ENCODE measurements at regions not wholly inside any gene's neighbourhood (a gene's known extent, or its start where the extent isn't known, plus 50 kb on each side); places are given as distances from the start of the nearest gene placed in this dataset.

DNA sequence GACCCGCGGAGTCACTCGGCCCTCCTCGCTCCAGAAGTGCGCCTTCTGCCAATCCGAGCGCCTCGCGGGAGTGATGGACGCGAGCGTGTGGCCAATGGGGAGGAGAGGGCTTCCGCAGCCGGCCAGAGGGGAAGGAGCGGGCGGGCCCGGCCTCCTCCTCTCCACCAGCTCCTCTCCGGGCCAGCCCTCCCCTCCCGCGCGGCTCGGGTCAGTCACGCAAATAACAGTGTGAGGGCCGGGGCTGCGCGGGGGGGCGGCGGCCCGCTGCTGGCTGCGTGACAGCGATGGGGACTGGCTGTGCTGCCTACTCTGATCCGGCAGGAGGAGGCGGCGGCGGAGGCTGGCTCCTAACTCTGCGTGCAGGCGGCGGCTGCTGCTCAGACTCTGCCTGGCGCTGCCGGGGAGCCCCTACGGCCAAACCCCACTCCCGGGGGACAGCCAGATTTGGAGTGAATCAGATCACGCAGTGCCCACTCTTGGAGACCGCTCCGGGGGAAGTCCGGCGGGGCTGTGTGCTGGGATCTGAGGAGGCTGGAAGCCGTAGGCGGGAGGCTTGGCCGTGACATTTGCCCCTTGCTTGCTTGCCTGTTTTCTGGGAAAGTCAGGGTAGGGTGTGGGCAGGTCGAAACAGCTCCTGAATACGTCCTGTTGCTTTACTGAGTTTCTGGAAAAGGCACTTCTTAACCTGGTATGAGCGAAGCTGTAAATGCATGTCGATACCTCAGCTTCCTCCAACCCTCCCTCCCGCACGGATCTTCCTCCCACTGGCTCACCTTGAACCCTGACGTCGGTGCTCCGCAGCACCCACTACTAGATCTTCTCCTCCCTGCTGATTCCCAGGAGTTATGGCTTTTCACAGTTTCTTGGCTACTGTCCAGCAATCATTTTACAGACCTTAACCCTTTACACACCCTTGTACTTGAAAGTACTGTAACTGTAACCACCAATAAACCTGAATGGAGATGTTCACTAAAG is 97.9 kb upstream of the SERTAD2 start:
- no peaks in the 10 kb centered on the region for H3K27me3 ChIP-seq (ENCODE audit: control insufficient read depth, insufficient read depth, low read length)
- H3K79me2 ChIP-seq (ENCODE audit: control insufficient read depth, insufficient read depth, low read length) = peaks cover 3% of the 10 kb centered on the region
- H3K9ac ChIP-seq (ENCODE audit: insufficient read depth, low read length) = peak overlapping the region; percentile 83
- TF ChIP-seq, protein P1, sequence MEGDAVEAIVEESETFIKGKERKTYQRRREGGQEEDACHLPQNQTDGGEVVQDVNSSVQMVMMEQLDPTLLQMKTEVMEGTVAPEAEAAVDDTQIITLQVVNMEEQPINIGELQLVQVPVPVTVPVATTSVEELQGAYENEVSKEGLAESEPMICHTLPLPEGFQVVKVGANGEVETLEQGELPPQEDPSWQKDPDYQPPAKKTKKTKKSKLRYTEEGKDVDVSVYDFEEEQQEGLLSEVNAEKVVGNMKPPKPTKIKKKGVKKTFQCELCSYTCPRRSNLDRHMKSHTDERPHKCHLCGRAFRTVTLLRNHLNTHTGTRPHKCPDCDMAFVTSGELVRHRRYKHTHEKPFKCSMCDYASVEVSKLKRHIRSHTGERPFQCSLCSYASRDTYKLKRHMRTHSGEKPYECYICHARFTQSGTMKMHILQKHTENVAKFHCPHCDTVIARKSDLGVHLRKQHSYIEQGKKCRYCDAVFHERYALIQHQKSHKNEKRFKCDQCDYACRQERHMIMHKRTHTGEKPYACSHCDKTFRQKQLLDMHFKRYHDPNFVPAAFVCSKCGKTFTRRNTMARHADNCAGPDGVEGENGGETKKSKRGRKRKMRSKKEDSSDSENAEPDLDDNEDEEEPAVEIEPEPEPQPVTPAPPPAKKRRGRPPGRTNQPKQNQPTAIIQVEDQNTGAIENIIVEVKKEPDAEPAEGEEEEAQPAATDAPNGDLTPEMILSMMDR (conservative IDR thresholded peaks at IDR 0.05 in 1 of 2, IDR thresholded peaks at IDR 0.05 in 1 of 2; ENCODE audit: low read depth in 1 of 2, low read length in 2 of 2) = peak; percentile 41 to 42
- TF ChIP-seq EZH2 (IDR thresholded peaks at IDR 0.05; ENCODE audit: low read length, missing control alignments) = no peak
- peak overlapping the region; percentile 65 to 85 (median 78) for H3K4me3 ChIP-seq (replicated peaks in 1 of 4; ENCODE audit: control extremely low read depth in 1 of 4, insufficient read depth in 1 of 4, low read depth in 3 of 4, low read length in 4 of 4)
- peak overlapping the region; percentile 100 for H3K4me2 ChIP-seq (ENCODE audit: extremely low read depth, insufficient read depth, low read length)
- H3K27ac ChIP-seq (ENCODE audit: insufficient read depth, low read length) = peak overlapping the region; percentile 98
- peak; percentile 61 to 100 for DNase-seq (ENCODE audit: low read depth in 2 of 2)
- peaks cover 2% of the 10 kb centered on the region for H3K4me1 ChIP-seq (ENCODE audit: control insufficient read depth, extremely low read depth, insufficient read depth, low read length)
- no peaks in the 10 kb centered on the region for H3K9me3 ChIP-seq (ENCODE audit: control insufficient read depth, insufficient read depth, low read depth, low read length)
- no peaks in the 10 kb centered on the region for H4K20me1 ChIP-seq (ENCODE audit: control insufficient read depth, extremely low read depth, insufficient read depth, low read length)
- H2AFZ ChIP-seq (ENCODE audit: low read length) = peak overlapping the region; percentile 77
- H3K36me3 ChIP-seq (ENCODE audit: control insufficient read depth, insufficient read depth, low read length) = no peaks in the 10 kb centered on the region

DNA sequence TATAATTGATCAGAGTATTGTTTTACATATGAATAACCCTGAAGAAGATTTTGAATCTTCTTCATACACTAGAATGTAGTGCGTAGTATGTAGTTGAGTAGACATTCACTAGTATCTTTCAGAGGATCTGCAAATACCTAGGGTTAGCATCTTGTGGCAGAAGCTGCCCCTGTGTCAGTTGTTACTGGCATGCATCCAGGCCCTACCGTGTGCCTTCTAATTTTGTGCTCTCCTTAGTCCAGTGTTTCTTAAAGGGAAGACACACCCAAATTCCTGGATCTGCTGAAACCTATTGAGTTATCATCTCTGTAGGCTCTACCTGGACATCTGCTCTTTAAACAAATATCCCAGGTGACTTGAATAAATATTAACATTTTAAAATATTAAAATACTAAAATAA is 99.7 kb upstream of the SERTAD2 start:
- no peak for DNase-seq (ENCODE audit: low read depth in 2 of 2)
- peaks cover 3% of the 10 kb centered on the region for H3K79me2 ChIP-seq (ENCODE audit: control insufficient read depth, insufficient read depth, low read length)
- H3K9me3 ChIP-seq (ENCODE audit: control insufficient read depth, insufficient read depth, low read depth, low read length) = no peaks in the 10 kb centered on the region
- H4K20me1 ChIP-seq (ENCODE audit: control insufficient read depth, extremely low read depth, insufficient read depth, low read length) = no peaks in the 10 kb centered on the region
- H3K9ac ChIP-seq (ENCODE audit: insufficient read depth, low read length) = no peak overlapping the region
- H3K27me3 ChIP-seq (ENCODE audit: control insufficient read depth, insufficient read depth, low read length) = no peaks in the 10 kb centered on the region
- no peak overlapping the region for H2AFZ ChIP-seq (ENCODE audit: low read length)
- no peak overlapping the region for H3K4me3 ChIP-seq (replicated peaks in 1 of 4; ENCODE audit: control extremely low read depth in 1 of 4, insufficient read depth in 1 of 4, low read depth in 3 of 4, low read length in 4 of 4)
- TF ChIP-seq, protein P1 (conservative IDR thresholded peaks at IDR 0.05 in 1 of 2, IDR thresholded peaks at IDR 0.05 in 1 of 2; ENCODE audit: low read depth in 1 of 2, low read length in 2 of 2) = no peak
- TF ChIP-seq EZH2 (IDR thresholded peaks at IDR 0.05; ENCODE audit: low read length, missing control alignments) = no peak
- H3K27ac ChIP-seq (ENCODE audit: insufficient read depth, low read length) = no peak overlapping the region
- peaks cover 2% of the 10 kb centered on the region for H3K4me1 ChIP-seq (ENCODE audit: control insufficient read depth, extremely low read depth, insufficient read depth, low read length)
- no peaks in the 10 kb centered on the region for H3K36me3 ChIP-seq (ENCODE audit: control insufficient read depth, insufficient read depth, low read length)
- H3K4me2 ChIP-seq (ENCODE audit: extremely low read depth, insufficient read depth, low read length) = no peak overlapping the region

DNA sequence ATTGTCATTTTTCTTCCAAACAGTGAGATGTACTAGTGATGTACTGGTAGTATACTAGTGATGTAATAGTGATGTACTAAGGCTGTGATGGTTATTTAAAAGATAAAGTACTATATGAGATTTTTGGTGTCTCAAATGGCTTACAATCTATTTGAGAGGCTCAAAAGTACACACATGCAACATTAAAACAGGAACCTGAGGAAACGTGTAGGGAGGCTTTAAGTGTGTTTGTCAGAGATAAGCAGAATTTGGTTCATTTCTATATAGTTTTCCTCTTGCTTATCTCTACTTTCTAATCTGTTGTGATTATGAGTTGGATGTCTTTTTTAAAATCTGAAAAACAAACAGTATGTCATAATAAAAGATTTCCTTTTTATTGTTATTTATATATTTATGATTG is 100.9 kb upstream of the SERTAD2 start:
- no peak overlapping the region for H3K4me3 ChIP-seq (replicated peaks in 1 of 4; ENCODE audit: control extremely low read depth in 1 of 4, insufficient read depth in 1 of 4, low read depth in 3 of 4, low read length in 4 of 4)
- H3K4me1 ChIP-seq (ENCODE audit: control insufficient read depth, extremely low read depth, insufficient read depth, low read length) = peaks cover 2% of the 10 kb centered on the region
- H3K27ac ChIP-seq (ENCODE audit: insufficient read depth, low read length) = no peak overlapping the region
- no peak for TF ChIP-seq EZH2 (IDR thresholded peaks at IDR 0.05; ENCODE audit: low read length, missing control alignments)
- TF ChIP-seq, protein P1 (conservative IDR thresholded peaks at IDR 0.05 in 1 of 2, IDR thresholded peaks at IDR 0.05 in 1 of 2; ENCODE audit: low read depth in 1 of 2, low read length in 2 of 2) = no peak
- H2AFZ ChIP-seq (ENCODE audit: low read length) = no peak overlapping the region
- H3K27me3 ChIP-seq (ENCODE audit: control insufficient read depth, insufficient read depth, low read length) = no peaks in the 10 kb centered on the region
- H4K20me1 ChIP-seq (ENCODE audit: control insufficient read depth, extremely low read depth, insufficient read depth, low read length) = no peaks in the 10 kb centered on the region
- no peaks in the 10 kb centered on the region for H3K9me3 ChIP-seq (ENCODE audit: control insufficient read depth, insufficient read depth, low read depth, low read length)
- no peak overlapping the region for H3K9ac ChIP-seq (ENCODE audit: insufficient read depth, low read length)
- no peak for DNase-seq (ENCODE audit: low read depth in 2 of 2)
- no peak overlapping the region for H3K4me2 ChIP-seq (ENCODE audit: extremely low read depth, insufficient read depth, low read length)
- H3K79me2 ChIP-seq (ENCODE audit: control insufficient read depth, insufficient read depth, low read length) = no peaks in the 10 kb centered on the region
- H3K36me3 ChIP-seq (ENCODE audit: control insufficient read depth, insufficient read depth, low read length) = no peaks in the 10 kb centered on the region

All from fibroblast of lung (primary cell).